ENCODE measurements at regions not wholly inside any gene's neighbourhood (a gene's known extent, or its start where the extent isn't known, plus 50 kb on each side); places are given as distances from the start of the nearest gene placed in this dataset.
"Not testable (repeated sequence)": the region's sequence is repeated elsewhere in the genome, so short reads cannot be mapped to it uniquely, and the experiment has no call there.

DNA sequence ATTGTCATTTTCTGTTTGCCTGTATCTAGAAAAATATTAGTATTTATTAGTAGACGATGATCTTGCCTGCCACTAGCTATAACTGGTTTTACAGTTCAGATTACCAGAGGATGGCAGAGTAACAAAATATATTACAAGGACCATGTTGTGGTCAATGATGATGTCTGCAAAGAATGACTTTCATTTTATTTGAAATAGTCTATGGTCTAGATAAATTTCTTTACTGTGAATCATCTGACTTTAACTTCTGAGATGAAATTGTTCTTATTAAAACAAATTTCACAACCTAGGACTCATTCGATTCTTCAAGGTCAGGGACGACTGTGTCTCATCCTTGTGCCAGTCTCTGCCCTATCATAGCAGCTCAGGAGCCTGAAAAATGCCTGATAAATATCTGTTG is 637.8 kb upstream of the KLF12 start:
- no peak for DNase-seq

DNA sequence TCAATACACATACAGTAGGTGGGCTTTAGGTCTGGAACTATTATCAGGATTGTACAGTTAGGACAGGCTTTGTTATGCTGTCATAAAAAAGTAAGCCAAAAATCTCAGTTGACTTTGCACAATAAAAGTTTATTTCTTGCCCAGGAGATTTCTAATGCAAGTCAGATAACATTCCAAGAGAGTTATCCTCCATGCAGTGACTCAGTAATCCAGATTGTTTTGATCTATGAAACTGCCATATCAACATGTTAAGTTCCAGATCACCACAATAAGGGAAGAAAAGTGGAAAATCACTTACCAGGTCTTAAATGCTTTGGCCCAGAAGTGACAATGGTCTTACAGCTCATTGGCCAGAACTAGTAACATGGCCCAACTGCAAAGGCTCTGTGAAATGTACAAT is 636.2 kb upstream of the KLF12 start:
- no peak for DNase-seq

DNA sequence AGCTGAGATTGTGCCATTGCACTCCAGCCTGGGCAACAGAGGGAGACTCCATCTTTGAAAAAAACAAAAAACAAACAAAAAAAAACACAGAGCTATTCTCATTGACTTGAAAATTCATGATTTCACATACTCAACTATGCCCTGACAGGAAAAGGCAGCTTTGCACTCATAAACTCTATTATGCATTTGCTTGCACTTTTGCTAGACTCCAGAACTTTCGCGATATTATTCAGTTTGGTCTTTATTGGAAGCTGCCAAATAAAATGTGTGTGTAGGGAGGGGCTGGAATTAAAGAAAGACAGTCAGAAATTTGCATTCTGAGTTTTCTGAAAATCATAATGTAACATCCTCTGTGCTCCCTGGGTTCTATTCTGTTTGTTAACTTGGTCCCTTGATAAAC is 635.1 kb upstream of the KLF12 start:
- DNase-seq: no peak

DNA sequence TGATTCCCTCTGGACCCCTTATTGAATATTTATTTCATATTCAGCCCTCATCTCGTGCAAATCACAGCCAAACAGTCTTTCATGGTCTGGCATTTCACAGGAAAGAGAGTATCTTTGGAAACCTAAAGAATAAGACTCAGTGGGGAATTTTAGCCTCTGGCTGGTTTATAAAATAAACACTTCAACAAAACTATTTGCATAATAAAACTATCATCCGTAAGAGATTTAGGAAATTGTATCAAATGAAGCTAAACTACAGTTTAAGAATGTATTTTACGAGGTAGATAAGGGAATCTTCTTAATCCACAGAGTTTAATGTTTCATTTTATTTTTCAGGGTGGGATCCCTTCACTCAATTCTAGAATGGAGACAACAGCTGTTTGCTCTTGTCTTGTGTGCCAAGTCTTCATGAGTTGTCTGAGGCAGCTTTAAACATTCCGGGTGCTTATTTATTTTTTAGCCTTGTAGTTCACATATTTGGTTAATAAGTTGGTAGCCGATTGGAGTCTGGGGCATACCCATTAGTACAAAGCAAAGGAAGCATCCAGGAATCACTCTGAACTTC is 634.4 kb upstream of the KLF12 start:
- DNase-seq: no peak

DNA sequence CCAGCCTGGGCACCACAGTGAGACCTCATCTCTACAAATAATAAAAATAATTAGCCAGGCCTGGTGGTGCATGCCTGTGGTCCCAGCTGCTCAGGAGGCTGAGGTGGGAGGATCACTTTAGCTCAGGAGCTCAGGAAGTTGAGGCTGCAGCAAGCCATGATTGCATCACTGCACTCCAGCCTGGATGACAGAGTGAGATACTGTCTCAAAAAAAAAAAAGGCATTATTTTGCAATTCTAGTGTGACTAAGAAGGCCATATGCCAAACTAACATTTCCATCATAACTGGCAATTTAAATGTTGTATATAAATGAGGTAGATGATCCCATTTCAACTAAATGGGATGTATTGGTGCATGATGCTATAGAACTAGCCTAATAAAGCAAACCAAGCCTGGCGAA is 632.8 kb upstream of the KLF12 start:
- DNase-seq: no peak

DNA sequence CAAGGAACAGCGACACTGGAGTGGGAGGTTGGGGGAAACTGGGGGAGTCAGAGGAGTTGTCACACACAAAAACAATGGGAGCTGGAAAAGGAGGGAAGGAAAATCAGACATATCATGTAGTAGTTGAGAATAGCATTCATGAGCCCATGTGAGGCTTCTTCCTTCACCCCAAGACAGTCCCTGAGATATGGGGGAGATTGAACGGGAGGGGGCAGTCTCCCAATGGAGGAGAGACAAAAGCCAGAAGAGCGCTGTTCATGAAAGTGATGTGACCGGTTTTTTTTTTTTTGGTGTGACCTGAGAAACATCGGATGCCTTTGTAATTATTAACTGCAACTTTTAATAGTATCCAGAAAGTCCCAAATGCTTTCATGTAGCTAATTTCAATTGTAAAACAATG is 631.8 kb upstream of the KLF12 start:
- no peak for DNase-seq

DNA sequence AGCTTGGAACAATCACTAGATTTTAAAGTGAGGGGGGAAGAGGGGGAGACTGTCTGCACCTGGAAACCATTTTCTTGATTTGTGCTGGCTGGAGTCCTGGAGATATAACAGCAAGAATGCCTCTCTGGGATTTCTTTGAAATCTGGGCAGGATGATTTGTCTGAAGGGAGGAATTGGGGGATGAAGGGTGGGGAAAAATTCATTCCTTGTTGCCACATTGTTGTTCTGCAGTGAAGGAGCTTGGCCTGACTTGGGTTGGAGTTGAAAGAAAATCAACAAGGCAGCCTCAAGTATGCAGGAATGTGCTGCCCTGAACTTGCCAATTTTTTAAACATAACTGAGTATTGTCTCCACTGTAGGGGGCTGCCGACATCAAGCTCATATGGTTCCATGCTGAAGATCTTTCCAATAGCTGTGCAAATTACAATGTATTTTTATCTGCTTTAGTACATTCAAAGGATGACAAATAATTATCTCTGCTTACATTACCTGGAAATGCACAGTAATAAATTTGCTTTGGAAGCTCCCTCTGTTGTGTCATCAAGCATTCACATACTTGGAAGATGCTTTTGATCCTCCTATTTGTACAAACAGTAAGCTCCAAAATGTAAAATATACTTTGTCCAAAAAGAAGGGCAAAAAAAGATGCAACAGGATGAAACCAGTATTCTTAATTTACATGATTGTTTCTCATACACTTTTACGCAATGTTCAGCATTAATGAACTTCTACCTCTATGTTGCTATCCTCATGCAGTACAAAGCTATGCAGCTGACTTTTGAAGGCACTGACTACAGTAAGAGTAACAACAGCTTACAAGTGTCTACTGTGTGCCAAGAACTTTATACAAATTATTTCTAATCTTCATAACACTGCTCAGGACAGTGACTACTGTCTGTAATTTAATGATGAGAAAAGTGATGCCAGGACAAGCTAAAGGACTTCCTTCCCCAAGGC is 627.9 kb upstream of the KLF12 start:
- no peak for DNase-seq

DNA sequence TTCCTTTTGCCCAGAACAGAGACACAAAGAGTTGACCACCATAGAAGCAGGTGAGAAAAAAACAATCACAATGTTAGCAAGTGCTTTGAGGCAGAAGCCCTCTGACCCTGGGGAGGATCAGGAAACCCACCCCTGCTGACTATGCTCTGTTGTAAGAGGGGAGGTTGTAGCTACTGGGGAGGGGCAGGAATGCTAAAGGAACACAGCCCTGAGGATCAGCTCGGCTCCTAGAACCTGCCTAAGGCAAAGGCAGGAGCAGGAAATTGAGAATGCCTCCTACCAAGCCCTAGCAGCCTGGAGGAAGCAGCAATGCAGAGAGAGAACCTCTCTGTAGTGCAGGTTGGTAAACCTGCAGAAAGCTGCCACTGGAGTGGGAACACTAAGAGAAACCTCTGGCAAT is 624.0 kb upstream of the KLF12 start:
- no peak for DNase-seq

DNA sequence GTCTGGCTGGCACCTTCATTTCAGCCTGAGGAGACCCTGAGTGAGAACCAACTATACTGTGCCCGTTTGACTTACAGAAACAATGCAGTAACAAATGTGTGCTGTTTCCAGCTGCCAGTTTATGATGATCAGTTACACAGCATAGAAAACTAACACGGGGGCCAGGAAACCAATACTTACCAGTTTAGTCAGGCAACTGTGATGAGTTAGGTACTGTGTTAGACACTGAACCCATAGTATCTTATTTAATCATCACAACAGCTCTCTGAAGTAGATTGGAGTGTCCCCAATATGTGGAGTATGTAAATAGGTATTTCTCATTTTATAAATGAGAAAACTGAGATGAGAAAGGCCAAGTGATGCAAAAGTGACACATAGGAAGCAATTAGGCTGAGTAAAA is 620.9 kb upstream of the KLF12 start:
- no peak for DNase-seq

DNA sequence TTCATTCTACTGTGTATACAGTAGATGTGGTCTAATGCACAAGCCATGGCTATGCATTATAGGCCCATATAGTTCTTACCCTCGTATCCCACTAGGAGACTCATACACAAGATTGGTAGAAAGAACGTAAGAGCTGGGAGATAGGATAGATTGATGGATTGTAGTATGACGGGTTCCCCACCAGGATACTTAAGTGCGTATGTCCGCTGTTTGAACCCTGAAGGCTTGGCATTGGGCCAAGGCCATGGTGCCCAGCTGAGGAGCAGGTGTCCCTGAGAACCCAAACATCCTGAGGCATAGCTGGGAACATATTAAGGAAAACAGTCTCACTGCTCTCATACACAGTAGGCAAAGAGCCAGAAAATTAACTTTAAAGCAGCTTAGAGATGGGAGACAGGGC is 617.5 kb upstream of the KLF12 start:
- DNase-seq: no peak

DNA sequence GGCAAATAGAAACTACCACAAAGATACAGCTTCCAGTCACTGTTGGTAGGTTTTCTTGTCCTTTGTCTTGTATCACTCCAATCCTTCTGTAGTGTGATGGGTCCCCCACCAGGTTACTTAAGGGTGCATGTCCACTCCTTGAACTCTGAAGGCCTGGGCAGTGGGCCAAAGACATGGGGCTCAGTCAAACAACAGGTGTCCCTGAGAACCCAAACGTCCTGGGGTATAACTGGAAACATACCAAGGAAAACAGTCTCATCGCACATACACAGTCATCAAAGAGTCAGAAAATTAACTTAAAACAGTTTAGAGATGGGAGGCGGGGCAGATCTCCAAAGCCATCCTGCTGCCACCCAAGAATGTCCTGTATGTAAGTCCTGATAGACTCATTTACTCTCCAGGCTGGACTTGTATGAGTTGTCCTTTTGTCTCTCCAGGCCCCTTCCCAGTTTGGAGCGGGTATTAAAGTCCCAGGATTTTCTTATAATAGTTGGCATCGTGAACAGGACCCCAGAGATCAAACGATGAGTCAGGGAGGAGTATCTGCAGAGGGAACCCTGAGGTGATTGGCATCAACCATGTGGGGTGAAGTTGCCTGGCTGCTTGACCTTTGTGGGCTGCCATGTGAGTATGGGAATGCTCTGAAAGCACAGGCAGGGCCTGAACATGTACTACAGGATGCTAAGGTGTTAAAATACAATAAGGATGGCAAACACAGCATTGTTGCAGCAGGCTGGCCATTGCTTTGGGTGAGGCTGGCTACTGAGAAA is 613.2 kb upstream of the KLF12 start:
- no peak for DNase-seq

DNA sequence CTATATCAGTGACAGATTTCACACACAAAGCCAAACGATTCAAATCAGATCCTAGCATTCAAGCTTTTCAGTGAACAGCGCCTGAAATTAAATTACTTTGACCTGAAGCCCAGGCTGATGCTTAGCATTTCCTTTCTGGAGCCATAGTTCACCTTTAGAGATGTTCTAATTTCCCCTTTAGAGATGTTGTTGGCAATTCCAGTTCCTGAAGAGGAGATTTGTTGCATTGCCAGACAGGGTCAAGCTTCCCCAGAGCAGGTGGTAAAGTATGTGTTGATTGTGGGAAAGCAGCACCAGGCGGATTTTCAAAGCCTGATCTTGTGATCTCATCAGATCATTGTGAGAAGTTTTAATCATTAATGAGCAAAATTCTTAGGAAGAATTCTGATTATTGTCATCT is 609.8 kb upstream of the KLF12 start:
- no peak for DNase-seq

DNA sequence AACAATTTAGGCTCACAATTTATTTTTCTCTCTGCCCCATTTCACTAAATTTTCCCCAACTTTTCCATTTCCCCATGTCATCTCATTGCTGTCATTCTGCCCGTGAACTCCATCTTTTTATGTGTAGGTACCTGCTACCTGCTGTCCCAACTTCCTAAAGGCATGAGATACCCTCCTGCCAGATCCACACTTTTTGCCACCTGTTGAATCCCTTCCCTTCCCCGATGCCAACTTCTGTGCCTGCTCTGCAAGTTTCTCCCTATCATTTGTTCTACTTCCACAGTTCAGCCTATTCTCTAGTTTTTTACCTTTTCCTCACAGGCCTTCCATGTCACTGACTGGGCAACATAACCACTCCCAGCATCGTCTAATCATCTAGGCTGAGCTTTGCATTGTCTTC is 607.5 kb upstream of the KLF12 start:
- no peak for DNase-seq

DNA sequence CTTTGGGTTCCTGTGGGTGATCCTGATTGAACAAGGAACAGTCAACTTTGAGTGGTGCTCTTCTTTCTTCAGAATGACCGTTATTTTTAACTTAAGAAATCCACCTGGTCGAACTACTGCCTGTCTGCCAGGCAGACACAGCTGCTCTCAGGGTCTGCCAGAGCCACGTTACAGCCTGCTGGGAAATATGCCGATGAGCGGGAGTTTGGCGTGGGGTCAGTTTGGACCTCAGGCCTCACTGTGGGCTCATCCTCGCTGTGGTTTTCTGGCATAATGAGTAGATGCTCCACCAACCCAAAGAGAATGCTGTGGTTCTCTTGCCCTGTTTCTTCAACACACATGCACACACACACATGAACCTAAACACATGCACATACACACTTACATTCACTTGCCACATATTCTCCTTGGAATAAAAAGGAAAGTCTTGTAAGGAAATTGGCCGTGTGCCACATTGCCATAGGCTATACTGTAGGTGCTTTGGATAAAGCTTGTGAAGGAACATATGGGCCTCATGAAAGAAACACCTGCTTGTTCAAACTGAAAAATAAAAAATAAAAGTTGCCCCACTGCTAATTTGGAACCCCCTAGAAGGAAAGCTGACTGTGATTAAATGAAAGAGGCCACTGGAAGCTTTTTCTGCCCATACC is 598.7 kb upstream of the KLF12 start:
- no peak for DNase-seq

DNA sequence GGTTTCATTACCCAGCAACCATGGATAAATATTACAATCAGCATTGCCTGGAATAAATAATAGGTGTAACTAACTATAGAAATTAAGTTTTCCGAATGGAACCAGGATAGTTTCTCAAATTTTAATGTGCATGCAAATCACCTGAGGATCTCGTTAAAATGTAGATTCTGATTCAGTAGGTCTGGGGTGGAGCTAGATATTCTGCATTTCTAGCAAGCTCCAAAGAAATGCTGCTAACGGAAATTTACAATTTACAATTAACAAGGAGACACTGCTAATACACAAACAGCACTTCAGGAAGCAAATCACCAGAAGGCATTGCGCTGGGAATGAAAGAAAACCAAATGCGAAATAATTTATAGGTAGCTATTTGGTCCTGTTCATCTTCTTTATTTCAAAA is 597.5 kb upstream of the KLF12 start:
- DNase-seq: no peak

DNA sequence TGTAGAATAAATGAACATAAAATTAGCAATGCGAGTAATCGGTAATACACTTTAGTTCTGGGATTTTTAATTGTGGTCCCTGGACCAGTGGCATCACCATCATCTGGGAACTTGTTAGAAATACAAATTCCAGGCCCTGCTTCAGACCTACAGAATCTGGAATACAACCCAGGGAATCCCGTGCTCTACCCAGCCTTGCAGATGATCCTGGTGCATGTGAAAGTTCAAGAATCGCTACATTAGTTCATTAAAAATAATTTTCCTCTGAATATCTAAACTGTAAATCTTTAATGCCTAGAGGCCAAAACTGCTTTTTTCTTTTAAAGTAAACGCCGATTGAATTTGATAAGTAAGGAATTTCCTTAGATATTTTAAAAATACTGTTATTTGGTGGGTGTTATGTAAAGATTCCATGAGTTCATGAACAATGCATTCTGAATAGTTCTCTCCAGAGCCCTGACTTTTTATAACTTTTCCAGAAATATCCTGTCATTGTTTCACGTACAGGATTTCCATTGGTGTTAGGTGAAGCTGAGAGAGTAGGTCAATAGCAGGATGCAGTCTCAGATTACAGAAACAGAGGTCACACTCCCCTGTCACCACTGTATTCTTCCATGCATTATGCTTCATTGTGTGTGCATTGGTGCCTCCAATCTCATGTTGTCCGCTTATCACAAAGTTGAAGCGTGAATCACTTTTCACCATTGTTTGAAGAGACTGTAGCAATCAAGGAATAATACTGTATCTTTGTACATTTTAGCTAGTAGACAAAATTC is 596.5 kb upstream of the KLF12 start:
- no peak for DNase-seq

DNA sequence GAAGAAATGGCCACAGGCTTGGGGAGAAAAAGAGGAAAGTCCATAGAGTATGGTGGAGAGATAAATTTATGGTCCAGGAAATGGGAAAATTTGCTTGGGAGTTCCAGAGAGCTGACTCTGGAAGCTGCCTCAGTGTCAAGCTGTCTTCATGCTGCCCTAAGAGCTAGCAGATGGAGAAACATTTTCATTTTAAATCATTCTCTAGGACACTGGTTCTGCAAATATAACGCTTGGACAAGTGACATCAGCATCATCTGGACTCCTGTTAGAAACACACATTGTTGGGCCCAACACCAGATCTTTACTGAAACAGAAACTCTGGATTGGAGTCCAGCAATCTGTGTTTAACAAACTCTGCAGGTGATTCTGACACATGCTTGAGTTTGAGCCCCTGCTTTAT is 592.0 kb upstream of the KLF12 start:
- no peak for DNase-seq

DNA sequence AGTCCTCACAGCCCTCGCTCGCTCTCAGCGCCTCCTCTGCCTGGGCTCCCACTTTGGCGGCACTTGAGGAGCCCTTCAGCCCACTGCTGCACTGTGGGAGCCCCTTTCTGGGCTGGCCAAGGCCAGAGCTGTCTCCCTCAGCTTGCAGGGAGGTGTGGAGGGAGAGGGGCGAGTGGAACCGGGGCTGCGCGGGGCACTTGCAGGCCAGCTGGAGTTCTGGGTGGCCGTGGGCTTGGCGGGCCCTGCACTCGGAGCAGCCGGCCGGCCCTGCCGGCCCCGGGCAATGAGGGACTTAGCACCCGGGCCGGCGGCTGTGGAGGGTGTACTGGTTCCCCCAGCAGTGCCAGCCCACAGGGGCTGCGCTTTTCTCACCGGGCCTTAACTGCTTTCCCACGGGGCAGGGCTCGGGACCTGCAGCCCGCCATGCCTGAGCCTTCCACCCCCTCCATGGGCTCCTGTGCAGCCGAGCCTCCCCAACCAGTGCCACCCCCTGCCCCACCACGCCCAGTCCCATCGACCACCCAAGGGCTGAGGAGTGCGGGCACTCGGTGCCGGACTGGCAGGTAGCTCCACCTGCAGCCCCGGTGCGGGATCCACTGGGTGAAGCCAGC is 584.1 kb upstream of the KLF12 start:
- not testable (repeated sequence) for DNase-seq

DNA sequence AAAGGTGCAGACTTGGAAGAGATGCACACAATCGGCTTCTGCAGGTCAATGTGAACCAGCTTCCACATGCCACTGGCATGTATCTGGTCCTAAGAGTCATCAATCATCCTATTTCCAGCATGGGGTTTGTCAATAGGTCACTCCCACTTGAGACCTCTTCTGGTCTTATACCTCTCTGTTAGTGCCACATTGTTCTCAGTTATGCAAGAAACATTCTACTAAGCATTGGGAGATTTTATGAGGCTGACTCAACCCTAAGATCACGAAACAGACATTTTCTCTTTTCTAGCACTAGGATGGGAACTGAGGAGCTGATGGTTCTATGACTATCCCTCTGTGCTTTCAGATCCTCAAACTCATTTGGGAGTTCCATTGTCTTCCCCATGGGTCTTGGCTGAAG is 581.5 kb upstream of the KLF12 start:
- no peak for DNase-seq

DNA sequence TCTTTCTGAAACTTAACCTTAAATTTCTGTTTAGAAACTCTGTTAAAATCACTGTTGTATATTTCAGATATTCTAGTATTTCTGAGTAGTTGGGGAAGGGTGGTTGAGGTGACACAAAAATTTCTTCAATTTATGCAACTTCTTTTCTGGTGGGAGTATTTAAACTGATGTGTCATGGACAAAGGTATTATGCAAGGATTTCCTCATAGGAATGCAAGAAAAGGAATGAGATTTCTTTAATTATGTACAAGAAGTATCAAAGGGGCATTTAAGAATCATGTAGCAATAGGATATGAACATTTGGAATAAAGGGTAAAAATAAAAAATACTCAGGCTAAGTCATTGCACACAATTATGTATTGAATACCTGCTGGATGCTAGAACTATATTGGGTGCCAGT is 575.8 kb upstream of the KLF12 start:
- DNase-seq: no peak

DNA sequence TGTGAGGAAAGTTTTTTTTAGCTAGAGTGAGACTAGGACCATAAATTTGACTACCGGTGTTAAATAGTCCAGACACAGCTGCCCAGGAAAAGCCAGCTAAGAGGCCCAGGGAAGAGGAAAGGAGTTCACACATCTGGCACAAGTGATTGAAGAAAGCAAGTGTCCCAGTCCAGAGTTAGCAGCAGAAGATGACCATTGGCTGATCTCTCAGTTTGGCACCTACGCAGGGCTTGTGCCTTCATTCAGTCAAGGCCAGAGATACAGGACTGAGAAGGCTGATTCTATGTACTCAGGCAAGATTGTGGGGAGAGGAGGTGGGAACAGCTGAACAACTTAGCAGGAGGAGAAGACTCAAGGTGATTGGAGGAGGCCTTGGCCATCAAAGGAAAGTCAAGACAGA is 575.0 kb upstream of the KLF12 start:
- no peak for DNase-seq

DNA sequence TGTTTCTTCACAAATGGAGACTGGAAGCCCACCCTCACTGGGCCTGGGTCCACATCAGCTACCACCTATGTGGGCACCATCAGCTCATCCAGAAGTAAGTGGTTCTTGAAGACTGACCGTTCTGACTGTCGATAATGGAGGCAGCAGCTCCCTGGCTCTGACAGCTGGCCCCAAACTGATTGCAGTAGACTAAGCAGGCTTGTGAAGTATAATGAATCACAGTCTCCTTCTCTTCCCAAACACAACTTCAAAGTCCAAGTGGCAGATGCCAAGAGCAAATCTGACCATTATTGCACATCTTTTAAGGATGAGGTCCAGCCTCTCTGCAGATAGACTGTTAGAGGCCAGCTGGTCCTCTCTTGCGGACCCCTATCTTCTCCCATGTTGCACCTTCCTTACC is 574.4 kb upstream of the KLF12 start:
- no peak for DNase-seq

Measured in NCI-H187 treated with DMSO at 0.1 percent for 48 hours (cell line).